HepG2 (cell line): ENCODE measurements at regions not wholly inside any gene's neighbourhood (a gene's known extent, or its start where the extent isn't known, plus 50 kb on each side); places are given as distances from the start of the nearest gene placed in this dataset.

Experiments used
- ATAC-seq: fragments of 200-7000 bp; cut with Tn5 transposase; 3 replicates; pipeline ENCODE4 v1.9.1; 2020; ENCODE audit warnings: mild to moderate bottlenecking, moderate library complexity
- BruUV-seq: library from RNA; stranded (reverse); fragments of 400-500 nt; replicated peaks from 2 replicates; lab custom pipeline; 2021; lab: Mats Ljungman, UMichigan
- CTCF ChIA-PET: fragments of 300-600 bp; formaldehyde crosslinking; extraction: SDS; loops from one replicate; lab custom pipeline; 2021; ENCODE audit warnings: low total read pairs, inconsistent platforms, low intra/inter-chr PET ratio; lab: Yijun Ruan, JAX
- POLR2A ChIA-PET: fragments of 350-600 bp; sonication (Branson Sonifier 250); formaldehyde crosslinking; loops from one replicate; lab custom pipeline; 2020; ENCODE audit warnings: antibody characterized with exemption, inconsistent platforms; lab: Yijun Ruan, JAX
- DNase-seq: peaks from one replicate; pipeline ENCODE4 v3.0.0-alpha.2; 2015; ENCODE audit warnings: low spot score
- FAIRE-seq: peaks from 3 replicates; lab custom pipeline; 2011; peaks lifted over from hg19 to GRCh38; lab: Jason Lieb, UNC
- H2AFZ ChIP-seq: one replicate; pipeline ENCODE4 v1.6.1; 2011; ENCODE audit warnings: low read length, inconsistent platforms
- H3K27ac ChIP-seq: fragments of 300-600 bp; 3 replicates; pipeline ENCODE4 v1.8.0; 2011; ENCODE audit warnings: mixed run types, mild to moderate bottlenecking, mixed read lengths, low read length, inconsistent platforms; ENCODE audit not compliant: insufficient read depth; ENCODE audit errors: extremely low read length
- H3K27me3 ChIP-seq, 2 experiments: fragments of 200-600 bp in 1 of 2; 2 replicates in 1 of 2; 3 replicates in 1 of 2; pipeline versions ENCODE4 v1.6.0 to v1.8.0; 2011; ENCODE audit warnings: low read length in 2 of 2, mild to moderate bottlenecking in 2 of 2, moderate library complexity in 2 of 2, inconsistent platforms in 1 of 2; ENCODE audit not compliant: insufficient read depth in 2 of 2, control insufficient read depth in 1 of 2
- H3K36me3 ChIP-seq, 2 experiments: fragments of 200-600 bp in 1 of 2; replicated peaks in 1 of 2; 2 replicates in 1 of 2; 3 replicates in 1 of 2; pipeline versions ENCODE4 v1.5.1 to v1.8.0; 2011; ENCODE audit warnings: low read length in 2 of 2, inconsistent platforms in 1 of 2; ENCODE audit not compliant: insufficient read depth in 2 of 2, control insufficient read depth in 1 of 2
- H3K4me1 ChIP-seq: 2 replicates; pipeline ENCODE4 v1.5.1; 2012; ENCODE audit warnings: low read length, inconsistent platforms; ENCODE audit not compliant: insufficient read depth
- H3K4me2 ChIP-seq: 2 replicates; pipeline ENCODE4 v1.6.0; 2011; ENCODE audit warnings: low read depth, low read length, inconsistent platforms
- H3K4me3 ChIP-seq, 3 experiments: fragments of 200-600 bp in 1 of 3; sonication (generic), shearing (Covaris generic) in 1 of 3; replicated peaks in 1 of 3; 2 replicates each; pipeline ENCODE4 v1.5.1; 2011 to 2016; ENCODE audit warnings: low read length in 3 of 3, inconsistent platforms in 2 of 3, low read depth in 2 of 3, mild to moderate bottlenecking in 2 of 3, control low read depth in 1 of 3, mixed read lengths in 1 of 3; ENCODE audit not compliant: insufficient read depth in 1 of 3
- H3K79me2 ChIP-seq: one replicate; pipeline ENCODE4 v1.6.1; 2011; ENCODE audit warnings: low read length, inconsistent platforms; ENCODE audit not compliant: insufficient read depth
- H3K9ac ChIP-seq: 2 replicates; pipeline ENCODE4 v1.6.0; 2011; ENCODE audit warnings: mild to moderate bottlenecking, low read depth, low read length, inconsistent platforms; ENCODE audit not compliant: insufficient read depth
- H3K9me3 ChIP-seq: 2 replicates; pipeline ENCODE4 v1.5.1; 2012; ENCODE audit warnings: mild to moderate bottlenecking, low read length
- H4K20me1 ChIP-seq: 2 replicates; pipeline ENCODE4 v1.6.0; 2011; ENCODE audit warnings: inconsistent platforms, mild to moderate bottlenecking, low read length, moderate library complexity; ENCODE audit not compliant: insufficient read depth
- EHMT2 ChIP-seq: fragments of 200-600 bp; sonication (generic); IDR thresholded peaks from 2 replicates; pipeline ENCODE4 v1.7.0; 2017; ENCODE audit warnings: antibody characterized with exemption, low read depth, low read length, borderline replicate concordance
- ESRRA ChIP-seq: sonication (generic); formaldehyde crosslinking; IDR thresholded peaks from 2 replicates; pipeline ENCODE4 v1.5.1; 2020; ENCODE audit warnings: mild to moderate bottlenecking, low read depth, missing genetic modification reagents
- FLYWCH1 ChIP-seq: sonication (generic); formaldehyde crosslinking; IDR thresholded peaks from 2 replicates; pipeline ENCODE4 v1.8.1; 2023; ENCODE audit warnings: mild to moderate bottlenecking, missing genetic modification reagents
- HNRNPUL1 ChIP-seq: fragments of 200-400 bp; formaldehyde crosslinking; IDR thresholded peaks from 2 replicates; pipeline ENCODE4 v1.6.1; 2017; ENCODE audit warnings: low read depth, mild to moderate bottlenecking, low read length, moderate library complexity
- MXD1 ChIP-seq: sonication (generic); formaldehyde crosslinking; IDR thresholded peaks from 2 replicates; pipeline ENCODE4 v1.4.0; 2020; ENCODE audit warnings: mild to moderate bottlenecking, missing genetic modification reagents
- RARG ChIP-seq: sonication (generic); formaldehyde crosslinking; IDR thresholded peaks from 2 replicates; pipeline ENCODE4 v1.4.0; 2020; ENCODE audit warnings: low read depth, mild to moderate bottlenecking, missing genetic modification reagents
- SP140L ChIP-seq: sonication (generic); formaldehyde crosslinking; IDR thresholded peaks from 2 replicates; pipeline ENCODE4 v1.4.0; 2020; ENCODE audit warnings: missing genetic modification reagents, borderline replicate concordance
- ZBTB21 ChIP-seq: sonication (generic); formaldehyde crosslinking; IDR thresholded peaks from 2 replicates; pipeline ENCODE4 v1.4.0; 2020; ENCODE audit warnings: missing genetic modification reagents
- ZBTB4 ChIP-seq: sonication (generic); formaldehyde crosslinking; IDR thresholded peaks from 2 replicates; pipeline ENCODE4 v1.4.0; 2020; ENCODE audit warnings: missing genetic modification reagents, mild to moderate bottlenecking, borderline replicate concordance
- ZMAT3 ChIP-seq: sonication (generic); formaldehyde crosslinking; conservative IDR thresholded peaks from 2 replicates; pipeline ENCODE4 v1.7.0; 2021; ENCODE audit warnings: missing genetic modification reagents
- ZNF263 ChIP-seq: sonication (generic); formaldehyde crosslinking; IDR thresholded peaks from 2 replicates; pipeline ENCODE4 v1.4.0; 2020; ENCODE audit warnings: missing genetic modification reagents
- ZNF33B ChIP-seq: sonication (generic); formaldehyde crosslinking; IDR thresholded peaks from 2 replicates; pipeline ENCODE4 v1.5.1; 2020; ENCODE audit warnings: mild to moderate bottlenecking, missing genetic modification reagents
- ZNF773 ChIP-seq: sonication (generic); formaldehyde crosslinking; IDR thresholded peaks from 2 replicates; pipeline ENCODE4 v1.4.0; 2020; ENCODE audit warnings: missing genetic modification reagents, borderline replicate concordance
- WGBS: methylation state at CpG from one replicate; pipeline ENCODE4 v1.1.6; 2017; ENCODE audit warnings: low lambda C conversion rate; 5-methylcytosine and 5-hydroxymethylcytosine counted together
- in situ Hi-C: cut with HindIII; loops from 2 replicates; pipeline ENCODE4 v1.10.0; 2017; ENCODE audit warnings: low pct_unique_long_range_greater_than_20kb; ENCODE audit not compliant: extremely low pct_ligation_motif_present
- intact Hi-C: fragments of 100-400 bp; cut with micrococcal nuclease; formaldehyde crosslinking; loops from one replicate; pipeline ENCODE4 v1.10.0; 2022; ENCODE audit not compliant: unreplicated experiment
- TF ChIP-seq, protein P1 (sequence below): sonication (generic); formaldehyde crosslinking; conservative IDR thresholded peaks from 2 replicates; pipeline ENCODE4 v1.8.0; 2022; ENCODE audit warnings: mild to moderate bottlenecking, moderate library complexity, missing genetic modification reagents

DNA sequence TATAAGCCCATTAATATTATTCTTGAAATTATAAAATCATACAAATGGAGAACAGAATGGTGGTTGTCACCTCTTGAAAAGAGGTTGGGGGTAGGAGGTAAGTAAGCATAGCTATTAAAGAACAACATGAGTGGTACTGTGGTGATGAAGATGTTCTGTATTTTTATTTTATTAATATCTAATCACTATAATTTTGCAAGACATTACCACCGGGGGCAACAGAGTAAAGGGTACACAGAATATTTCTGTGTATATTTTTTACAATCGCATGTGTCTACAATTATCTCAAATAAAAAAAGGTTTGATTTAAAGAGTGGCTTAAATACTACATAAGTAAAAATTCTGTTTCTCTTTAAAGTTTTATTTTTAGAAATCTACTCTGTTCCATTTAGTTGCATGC is 557.8 kb downstream of the NXPH1 start:
- Histone ChIP-seq H3K9ac (no peak overlapping the region), H3K9me3 (peaks cover 20% of the 10 kb centered on the region; the same call in 1 of the 2 replicates), H3K4me1 (no peaks in the 10 kb centered on the region)
- in situ Hi-C loops, result no loop called here
- no peak for TF ChIP-seq ZNF263 (CRISPR knock-in tag)
- no peak for TF ChIP-seq ZNF33B (CRISPR knock-in tag)
- TF ChIP-seq MXD1 (CRISPR knock-in tag), result no peak
- no peak for TF ChIP-seq RARG (CRISPR knock-in tag)
- TF ChIP-seq ZNF773 (CRISPR knock-in tag), result no peak
- TF ChIP-seq, all 625 proteins: peak for 0
- ChIA-PET CTCF (no interaction called here), POLR2A (no interaction called here)
- DNase-seq (no peak), ATAC-seq (no peak), FAIRE-seq (no peak)
- no TSS peak for BruUV-seq
- H3K79me2 ChIP-seq, result no peaks in the 10 kb centered on the region
- no peaks in the 10 kb centered on the region for H3K27me3 ChIP-seq
- no peak overlapping the region for H3K27ac ChIP-seq
- H4K20me1 ChIP-seq, result no peaks in the 10 kb centered on the region
- H3K4me2 ChIP-seq, result no peak overlapping the region
- 23% methylated on average over 2 of the region's 2 CpGs for WGBS
- H3K4me3 ChIP-seq, result no peak overlapping the region
- H2AFZ ChIP-seq, result no peak overlapping the region
- H3K36me3 ChIP-seq, result no peaks in the 10 kb centered on the region
- intact Hi-C loops, result no loop called here

DNA sequence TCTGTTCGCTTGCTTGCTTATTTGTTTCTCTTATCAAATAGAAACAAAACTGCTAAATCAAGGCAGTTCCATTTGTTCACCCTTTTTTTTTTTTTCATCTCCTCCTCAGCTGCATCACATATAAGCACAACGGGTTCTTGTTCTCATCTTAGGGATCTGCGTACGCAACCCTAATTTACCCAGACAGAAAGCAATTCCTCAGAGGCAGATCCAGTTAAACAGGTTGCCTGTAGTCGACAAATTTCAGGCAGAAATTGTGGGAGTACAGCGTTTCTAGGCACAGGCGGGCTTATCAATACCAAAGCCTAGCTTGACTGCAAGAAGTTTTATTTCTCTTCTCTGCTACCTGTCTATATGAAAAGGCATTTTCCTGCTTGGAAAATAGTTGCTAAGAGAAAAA is 565.4 kb downstream of the NXPH1 start:
- no TSS peak for BruUV-seq
- ATAC-seq (no peak), DNase-seq (no peak), FAIRE-seq (no peak)
- Histone ChIP-seq H3K4me3 (no peak overlapping the region), H3K9me3 (peaks cover 18% of the 10 kb centered on the region; the same call in 1 of the 2 replicates), H3K4me2 (no peak overlapping the region), H3K27me3 (no peaks in the 10 kb centered on the region), H4K20me1 (no peaks in the 10 kb centered on the region), H3K9ac (no peak overlapping the region), H2AFZ (no peak overlapping the region), H3K79me2 (no peaks in the 10 kb centered on the region), H3K4me1 (no peaks in the 10 kb centered on the region), H3K27ac (no peak overlapping the region), H3K36me3 (no peaks in the 10 kb centered on the region)
- intact Hi-C loops, result no loop called here
- CTCF ChIA-PET, result no interaction called here
- in situ Hi-C loops, result no loop called here
- POLR2A ChIA-PET, result no interaction called here
- WGBS, result 19% methylated on average over 7 of the region's 7 CpGs
- TF ChIP-seq ESRRA (CRISPR knock-in tag), result no peak
- no peak for TF ChIP-seq ZBTB21 (CRISPR knock-in tag)
- no peak for TF ChIP-seq SP140L (CRISPR knock-in tag)
- no peak for TF ChIP-seq HNRNPUL1
- TF ChIP-seq ZBTB4, result no peak
- TF ChIP-seq FLYWCH1 (CRISPR knock-in tag), result no peak
- TF ChIP-seq, protein P1, sequence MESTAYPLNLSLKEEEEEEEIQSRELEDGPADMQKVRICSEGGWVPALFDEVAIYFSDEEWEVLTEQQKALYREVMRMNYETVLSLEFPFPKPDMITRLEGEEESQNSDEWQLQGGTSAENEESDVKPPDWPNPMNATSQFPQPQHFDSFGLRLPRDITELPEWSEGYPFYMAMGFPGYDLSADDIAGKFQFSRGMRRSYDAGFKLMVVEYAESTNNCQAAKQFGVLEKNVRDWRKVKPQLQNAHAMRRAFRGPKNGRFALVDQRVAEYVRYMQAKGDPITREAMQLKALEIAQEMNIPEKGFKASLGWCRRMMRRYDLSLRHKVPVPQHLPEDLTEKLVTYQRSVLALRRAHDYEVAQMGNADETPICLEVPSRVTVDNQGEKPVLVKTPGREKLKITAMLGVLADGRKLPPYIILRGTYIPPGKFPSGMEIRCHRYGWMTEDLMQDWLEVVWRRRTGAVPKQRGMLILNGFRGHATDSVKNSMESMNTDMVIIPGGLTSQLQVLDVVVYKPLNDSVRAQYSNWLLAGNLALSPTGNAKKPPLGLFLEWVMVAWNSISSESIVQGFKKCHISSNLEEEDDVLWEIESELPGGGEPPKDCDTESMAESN (CRISPR knock-in tag), result no peak
- TF ChIP-seq ZMAT3 (CRISPR knock-in tag), result no peak
- TF ChIP-seq EHMT2, result no peak
